Osteocyte (in vitro differentiated cells): ENCODE measurements at regions not wholly inside any gene's neighbourhood (a gene's known extent, or its start where the extent isn't known, plus 50 kb on each side); places are given as distances from the start of the nearest gene placed in this dataset.

ENCODE experiments used
- DNase-seq: peaks from one replicate; pipeline ENCODE4 v3.0.0; 2021; ENCODE audit warnings: mixed read lengths; ENCODE audit not compliant: unreplicated experiment; ENCODE audit errors: extremely low spot score
- H3K27ac Mint-ChIP-seq: one replicate; pipeline ENCODE4 v1.8.0; 2021; ENCODE audit warnings: mild to moderate bottlenecking, mixed read lengths; ENCODE audit not compliant: unreplicated experiment
- H3K27me3 Mint-ChIP-seq: one replicate; pipeline ENCODE4 v1.8.0; 2021; ENCODE audit warnings: mixed read lengths; ENCODE audit not compliant: unreplicated experiment
- H3K36me3 Mint-ChIP-seq: one replicate; pipeline ENCODE4 v1.8.0; 2021; ENCODE audit warnings: mixed read lengths; ENCODE audit not compliant: unreplicated experiment
- H3K4me1 Mint-ChIP-seq: one replicate; pipeline ENCODE4 v1.8.0; 2021; ENCODE audit warnings: mixed read lengths; ENCODE audit not compliant: unreplicated experiment
- H3K4me3 Mint-ChIP-seq: one replicate; pipeline ENCODE4 v1.8.0; 2021; ENCODE audit warnings: mild to moderate bottlenecking, moderate library complexity, mixed read lengths; ENCODE audit not compliant: unreplicated experiment
- H3K9me3 Mint-ChIP-seq: one replicate; pipeline ENCODE4 v1.8.0; 2021; ENCODE audit warnings: mixed read lengths; ENCODE audit not compliant: unreplicated experiment
- CTCF ChIP-seq: fragments of 200-600 bp; sonication (generic); IDR thresholded peaks from 2 replicates; pipeline ENCODE4 v1.5.0; 2021; ENCODE audit warnings: antibody characterized with exemption, mild to moderate bottlenecking, moderate library complexity

- H3K27me3 Mint-ChIP-seq, result no peaks in the 10 kb centered on the region
- no peak overlapping the region for H3K4me3 Mint-ChIP-seq
- TF ChIP-seq CTCF, result no peak
- peaks cover 11% of the 10 kb centered on the region for H3K4me1 Mint-ChIP-seq
- H3K9me3 Mint-ChIP-seq, result peaks cover 6% of the 10 kb centered on the region
- H3K36me3 Mint-ChIP-seq, result no peaks in the 10 kb centered on the region
- no peak for DNase-seq
- H3K27ac Mint-ChIP-seq, result no peak overlapping the region
Observed at GRCh38 chr19:31678421-31678820, 329.2 kb upstream of the TSHZ3 start.

GRCh38 chr19:31681121-31681520, 331.9 kb upstream of the TSHZ3 start:
- no peak overlapping the region for H3K4me3 Mint-ChIP-seq
- peaks cover 3% of the 10 kb centered on the region for H3K27me3 Mint-ChIP-seq
- no peak for TF ChIP-seq CTCF
- H3K9me3 Mint-ChIP-seq, result peaks cover 19% of the 10 kb centered on the region
- no peaks in the 10 kb centered on the region for H3K4me1 Mint-ChIP-seq
- no peaks in the 10 kb centered on the region for H3K36me3 Mint-ChIP-seq
- no peak overlapping the region for H3K27ac Mint-ChIP-seq
- no peak for DNase-seq

- TF ChIP-seq CTCF, result no peak
- H3K9me3 Mint-ChIP-seq, result peaks cover 10% of the 10 kb centered on the region
- peaks cover 2% of the 10 kb centered on the region for H3K27me3 Mint-ChIP-seq
- H3K4me1 Mint-ChIP-seq, result no peaks in the 10 kb centered on the region
- DNase-seq, result peak; percentile 51
- no peak overlapping the region for H3K27ac Mint-ChIP-seq
- H3K36me3 Mint-ChIP-seq, result no peaks in the 10 kb centered on the region
- H3K4me3 Mint-ChIP-seq, result no peak overlapping the region
Observed at GRCh38 chr19:31693131-31693932, 344.1 kb upstream of the TSHZ3 start.

- no peak overlapping the region for H3K4me3 Mint-ChIP-seq
- no peak for TF ChIP-seq CTCF
- peaks cover 10% of the 10 kb centered on the region for H3K9me3 Mint-ChIP-seq
- no peaks in the 10 kb centered on the region for H3K4me1 Mint-ChIP-seq
- H3K36me3 Mint-ChIP-seq, result no peaks in the 10 kb centered on the region
- no peak overlapping the region for H3K27ac Mint-ChIP-seq
- peak; percentile 54 for DNase-seq
- peaks cover 2% of the 10 kb centered on the region for H3K27me3 Mint-ChIP-seq
Observed at GRCh38 chr19:31693933-31694269, 344.7 kb upstream of the TSHZ3 start.

- no peak for TF ChIP-seq CTCF
- Mint-ChIP-seq H3K36me3 (no peaks in the 10 kb centered on the region), H3K4me1 (no peaks in the 10 kb centered on the region), H3K9me3 (peaks cover 2% of the 10 kb centered on the region), H3K27ac (no peak overlapping the region), H3K4me3 (no peak overlapping the region), H3K27me3 (peaks cover 2% of the 10 kb centered on the region)
- peak; percentile 71 for DNase-seq
Observed at GRCh38 chr19:31694761-31695160, 345.5 kb upstream of the TSHZ3 start.
